Natural killer cell (primary cell): ENCODE measurements at regions not wholly inside any gene's neighbourhood (a gene's known extent, or its start where the extent isn't known, plus 50 kb on each side); places are given as distances from the start of the nearest gene placed in this dataset.

Experiments used
- ATAC-seq, 3 donors: fragments of 150-1000 bp in 2 of 3; fragments of 200-7000 bp in 1 of 3; cut with Tn5 transposase; 1 replicate in 1 of 3; 2 replicates in 2 of 3; pipeline ENCODE4 v1.10.0; 2021; ENCODE audit warnings: mild to moderate bottlenecking in 2 of 3, moderate library complexity in 2 of 3
- DNase-seq, 2 donors: peaks; one replicate each; pipeline versions ENCODE4 v3.0.0 to v3.0.0-alpha.2; 2013 to 2021; ENCODE audit warnings: mixed read lengths in 1 of 2
- H3K27ac ChIP-seq: one replicate; pipeline ENCODE4 v1.5.1; 2013; ENCODE audit warnings: mild to moderate bottlenecking, low read length
- H3K27me3 ChIP-seq: one replicate; pipeline ENCODE4 v1.6.1; 2013; ENCODE audit warnings: low read length; ENCODE audit not compliant: control insufficient read depth, insufficient read depth
- H3K36me3 ChIP-seq: one replicate; pipeline ENCODE4 v1.6.1; 2013; ENCODE audit warnings: low read length; ENCODE audit not compliant: control insufficient read depth, insufficient read depth
- H3K4me1 ChIP-seq: one replicate; pipeline ENCODE4 v1.6.1; 2013; ENCODE audit warnings: low read length; ENCODE audit not compliant: control insufficient read depth, insufficient read depth
- H3K4me3 ChIP-seq: one replicate; pipeline ENCODE4 v1.5.1; 2013; ENCODE audit warnings: low read length
- H3K9me3 ChIP-seq: one replicate; pipeline ENCODE4 v1.6.1; 2013; ENCODE audit warnings: low read length; ENCODE audit not compliant: control insufficient read depth, insufficient read depth
- H3K27ac Mint-ChIP-seq, 2 donors: one replicate each; pipeline ENCODE4 v1.8.0; 2022; ENCODE audit warnings: mild to moderate bottlenecking in 2 of 2, mixed read lengths in 2 of 2, moderate library complexity in 1 of 2
- H3K27me3 Mint-ChIP-seq, 2 donors: one replicate each; pipeline ENCODE4 v1.8.0; 2022; ENCODE audit warnings: low read depth in 2 of 2, mixed read lengths in 2 of 2
- H3K36me3 Mint-ChIP-seq: one replicate; pipeline ENCODE4 v1.8.0; 2022; ENCODE audit warnings: mixed read lengths
- H3K4me1 Mint-ChIP-seq, 2 donors: one replicate each; pipeline ENCODE4 v1.8.0; 2022; ENCODE audit warnings: mixed read lengths in 2 of 2
- H3K4me3 Mint-ChIP-seq: one replicate; pipeline ENCODE4 v1.8.0; 2022; ENCODE audit warnings: mild to moderate bottlenecking, moderate library complexity, mixed read lengths
- H3K9me3 Mint-ChIP-seq, 2 donors: one replicate each; pipeline ENCODE4 v1.8.0; 2022; ENCODE audit warnings: mixed read lengths in 2 of 2
- WGBS: methylation state at CpG from one replicate; pipeline ENCODE4 v1.1.7; 2013; ENCODE audit warnings: missing lambda C conversion rate; ENCODE audit not compliant: insufficient coverage; 5-methylcytosine and 5-hydroxymethylcytosine counted together
- intact Hi-C: fragments of 100-400 bp; cut with micrococcal nuclease; formaldehyde crosslinking; loops from one replicate; pipeline ENCODE4 v1.14.2; 2022
- TF ChIP-seq, protein P1 (sequence below): fragments of 200-600 bp; IDR thresholded peaks from one replicate; pipeline ENCODE4 v1.8.0; 2022; ENCODE audit warnings: antibody characterized with exemption

DNA sequence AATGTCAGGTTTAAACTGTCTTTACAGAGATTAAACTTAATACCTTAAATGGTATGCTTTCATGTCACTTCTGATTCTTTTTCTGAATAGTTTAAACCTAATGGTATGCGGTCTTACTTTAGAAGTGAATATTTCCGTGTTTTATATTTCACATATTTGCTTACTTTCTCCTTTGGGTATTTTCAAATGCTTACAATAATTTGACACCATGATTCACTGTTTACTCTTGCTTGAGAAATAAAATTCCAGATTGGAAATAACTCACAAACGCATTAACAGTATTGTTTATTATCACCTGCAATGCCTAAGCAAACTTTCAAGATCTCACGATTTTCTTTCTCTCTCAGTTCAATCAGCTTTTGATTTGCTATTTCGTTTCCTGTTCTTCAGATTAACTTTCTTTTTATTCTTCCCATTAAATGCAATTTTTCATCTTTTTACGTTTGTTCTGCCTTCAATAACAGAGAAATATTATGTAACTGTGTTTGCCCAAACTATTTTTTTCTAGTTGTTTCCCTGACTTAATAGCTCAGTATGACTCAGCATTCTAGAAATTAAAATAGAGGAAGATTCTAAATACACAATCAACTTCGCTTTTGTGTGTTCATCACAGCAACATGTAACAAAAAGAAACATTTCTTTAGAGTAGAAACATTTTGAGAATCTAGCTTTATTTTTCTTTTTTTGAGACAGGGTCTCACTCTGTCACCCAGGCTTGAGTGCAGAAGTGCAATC is 955.5 kb upstream of the PRKX start:
- Histone ChIP-seq H3K4me1 (no peaks in the 10 kb centered on the region), H3K27me3 (no peaks in the 10 kb centered on the region), H3K27ac (no peak overlapping the region), H3K36me3 (no peaks in the 10 kb centered on the region), H3K9me3 (no peaks in the 10 kb centered on the region), H3K4me3 (no peak overlapping the region)
- Mint-ChIP-seq H3K4me3 (no peak overlapping the region), H3K27ac (no peak overlapping the region), H3K9me3 (peaks cover 5 to 11% of the 10 kb centered on the region in 2 donors), H3K36me3 (no peaks in the 10 kb centered on the region), H3K27me3 (no peaks in the 10 kb centered on the region), H3K4me1 (no peaks in the 10 kb centered on the region)
- 80% methylated on average over 2 of the region's 7 CpGs for WGBS
- intact Hi-C loops = no loop called here
- TF ChIP-seq, protein P1, sequence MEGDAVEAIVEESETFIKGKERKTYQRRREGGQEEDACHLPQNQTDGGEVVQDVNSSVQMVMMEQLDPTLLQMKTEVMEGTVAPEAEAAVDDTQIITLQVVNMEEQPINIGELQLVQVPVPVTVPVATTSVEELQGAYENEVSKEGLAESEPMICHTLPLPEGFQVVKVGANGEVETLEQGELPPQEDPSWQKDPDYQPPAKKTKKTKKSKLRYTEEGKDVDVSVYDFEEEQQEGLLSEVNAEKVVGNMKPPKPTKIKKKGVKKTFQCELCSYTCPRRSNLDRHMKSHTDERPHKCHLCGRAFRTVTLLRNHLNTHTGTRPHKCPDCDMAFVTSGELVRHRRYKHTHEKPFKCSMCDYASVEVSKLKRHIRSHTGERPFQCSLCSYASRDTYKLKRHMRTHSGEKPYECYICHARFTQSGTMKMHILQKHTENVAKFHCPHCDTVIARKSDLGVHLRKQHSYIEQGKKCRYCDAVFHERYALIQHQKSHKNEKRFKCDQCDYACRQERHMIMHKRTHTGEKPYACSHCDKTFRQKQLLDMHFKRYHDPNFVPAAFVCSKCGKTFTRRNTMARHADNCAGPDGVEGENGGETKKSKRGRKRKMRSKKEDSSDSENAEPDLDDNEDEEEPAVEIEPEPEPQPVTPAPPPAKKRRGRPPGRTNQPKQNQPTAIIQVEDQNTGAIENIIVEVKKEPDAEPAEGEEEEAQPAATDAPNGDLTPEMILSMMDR = no peak
- DNase-seq (no peak), ATAC-seq (no peak)

DNA sequence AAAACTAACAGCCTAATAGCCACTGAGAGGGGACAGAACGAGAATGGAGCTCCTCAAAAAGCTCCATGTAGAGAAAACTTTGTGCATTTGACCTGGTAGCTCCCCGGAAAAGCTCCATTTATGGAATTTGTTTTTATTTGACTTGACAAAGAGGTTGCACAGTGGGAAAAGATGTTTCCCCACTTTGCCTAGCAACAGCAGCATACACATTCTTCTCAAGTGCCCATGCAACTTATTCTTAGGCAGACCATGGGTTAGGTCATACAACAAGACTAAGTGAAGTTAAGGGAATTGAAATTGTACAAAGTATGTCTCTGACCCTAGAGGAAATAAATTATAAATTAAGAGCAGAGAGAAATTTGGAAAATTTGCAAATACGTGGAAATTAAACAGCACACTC is 949.6 kb upstream of the PRKX start:
- no peaks in the 10 kb centered on the region for H3K4me1 Mint-ChIP-seq
- H3K9me3 ChIP-seq = no peaks in the 10 kb centered on the region
- H3K36me3 Mint-ChIP-seq = no peaks in the 10 kb centered on the region
- TF ChIP-seq, protein P1 = no peak
- peaks cover 11 to 15% of the 10 kb centered on the region in 2 donors for H3K9me3 Mint-ChIP-seq
- H3K27ac ChIP-seq = no peak overlapping the region
- WGBS = 71% methylated on average over 1 of the region's 3 CpGs
- no peak overlapping the region for H3K4me3 ChIP-seq
- no peak overlapping the region for H3K4me3 Mint-ChIP-seq
- ATAC-seq (no peak), DNase-seq (no peak)
- no peaks in the 10 kb centered on the region for H3K27me3 Mint-ChIP-seq
- no peaks in the 10 kb centered on the region for H3K4me1 ChIP-seq
- H3K27me3 ChIP-seq = no peaks in the 10 kb centered on the region
- no peak overlapping the region for H3K27ac Mint-ChIP-seq
- intact Hi-C loops = no loop called here
- H3K36me3 ChIP-seq = no peaks in the 10 kb centered on the region

DNA sequence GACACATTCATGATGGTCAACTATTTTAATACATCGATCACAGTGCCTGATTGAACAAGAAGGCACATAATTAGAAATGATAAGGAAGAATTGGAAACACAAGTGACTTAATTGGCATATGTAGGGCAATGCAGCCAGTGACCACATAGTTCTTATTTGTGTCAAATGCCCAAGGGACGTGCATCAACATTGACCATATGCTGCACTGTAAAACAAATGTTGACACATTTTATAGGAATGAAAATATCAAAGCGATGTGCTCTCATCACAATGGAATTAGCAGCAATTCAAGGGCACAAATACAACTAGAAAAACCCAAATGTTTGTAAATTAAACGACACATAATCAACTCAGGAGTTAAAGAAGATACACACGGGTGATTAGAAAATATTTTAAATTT is 948.3 kb upstream of the PRKX start:
- intact Hi-C loops = no loop called here
- no peak for DNase-seq
- no peak overlapping the region for H3K4me3 Mint-ChIP-seq

More for the DNA sequence above, 948.3 kb upstream of the PRKX start:
- Histone ChIP-seq H3K4me3 (no peak overlapping the region), H3K27me3 (no peaks in the 10 kb centered on the region), H3K27ac (no peak overlapping the region), H3K9me3 (no peaks in the 10 kb centered on the region), H3K36me3 (no peaks in the 10 kb centered on the region), H3K4me1 (no peaks in the 10 kb centered on the region)
- ATAC-seq = no peak
- Mint-ChIP-seq H3K36me3 (no peaks in the 10 kb centered on the region), H3K4me1 (no peaks in the 10 kb centered on the region), H3K27me3 (no peaks in the 10 kb centered on the region), H3K27ac (no peak overlapping the region), H3K9me3 (peaks cover 16 to 17% of the 10 kb centered on the region in 2 donors)
- TF ChIP-seq, protein P1 = no peak
- 83% methylated on average over 2 of the region's 5 CpGs for WGBS
